ENCODE measurements at regions not wholly inside any gene's neighbourhood (a gene's known extent, or its start where the extent isn't known, plus 50 kb on each side); places are given as distances from the start of the nearest gene placed in this dataset.

GRCh38 chr15:89395031-89395430 is 60.4 kb upstream of the POLG start:
- no peak for TF ChIP-seq CTCF (IDR thresholded peaks at IDR 0.05)
- no peak for TF ChIP-seq POLR2A (IDR thresholded peaks at IDR 0.05)

Data from uterus (tissue), 2 donors.